Keratinocyte (primary cell): ENCODE measurements at regions not wholly inside any gene's neighbourhood (a gene's known extent, or its start where the extent isn't known, plus 50 kb on each side); places are given as distances from the start of the nearest gene placed in this dataset.

ENCODE experiments used
- DNase-seq: peaks from one replicate; pipeline ENCODE4 v3.0.0-alpha.2; 2011; ENCODE audit warnings: low read depth, missing footprints, low spot score
- FAIRE-seq: peaks from 2 replicates; lab custom pipeline; 2011; peaks lifted over from hg19 to GRCh38; lab: Jason Lieb, UNC
- H2AFZ ChIP-seq: 2 replicates; pipeline ENCODE4 v1.6.0; 2012; ENCODE audit warnings: low read length, control low read depth, inconsistent platforms; ENCODE audit not compliant: control insufficient read depth
- H3K27ac ChIP-seq: 2 replicates; pipeline ENCODE4 v1.5.1; 2011; ENCODE audit warnings: low read length; ENCODE audit not compliant: control insufficient read depth, insufficient read depth
- H3K27me3 ChIP-seq: 3 replicates; pipeline ENCODE4 v1.6.0; 2011; ENCODE audit warnings: low read length; ENCODE audit not compliant: control insufficient read depth, insufficient read depth; ENCODE audit errors: extremely low read depth
- H3K36me3 ChIP-seq, 2 experiments: 2 replicates in 1 of 2; 3 replicates in 1 of 2; pipeline ENCODE4 v1.5.1; 2011; ENCODE audit warnings: low read length in 2 of 2, mild to moderate bottlenecking in 1 of 2; ENCODE audit not compliant: control insufficient read depth in 2 of 2, insufficient read depth in 2 of 2; ENCODE audit errors: extremely low read depth in 1 of 2
- H3K4me1 ChIP-seq: 3 replicates; pipeline ENCODE4 v1.5.1; 2011; ENCODE audit warnings: low read length; ENCODE audit not compliant: control insufficient read depth, insufficient read depth; ENCODE audit errors: extremely low read depth
- H3K4me2 ChIP-seq: 3 replicates; pipeline ENCODE4 v1.6.0; 2011; ENCODE audit warnings: low read depth, low read length; ENCODE audit not compliant: control insufficient read depth, insufficient read depth; ENCODE audit errors: extremely low read depth
- H3K4me3 ChIP-seq, 3 experiments: fragments of 200-600 bp in 1 of 3; sonication (generic) in 1 of 3; 2 replicates in 2 of 3; 3 replicates in 1 of 3; pipeline ENCODE4 v1.5.1; 2011 to 2016; ENCODE audit warnings: low read length in 3 of 3, mild to moderate bottlenecking in 3 of 3, control low read depth in 2 of 3, inconsistent platforms in 1 of 3, low read depth in 1 of 3, mixed read lengths in 1 of 3, mixed run types in 1 of 3, moderate library complexity in 1 of 3; ENCODE audit not compliant: control insufficient read depth in 2 of 3, insufficient read depth in 2 of 3; ENCODE audit errors: extremely low read depth in 1 of 3
- H3K79me2 ChIP-seq: 2 replicates; pipeline ENCODE4 v1.6.0; 2012; ENCODE audit warnings: low read length; ENCODE audit not compliant: control insufficient read depth, insufficient read depth
- H3K9ac ChIP-seq: 3 replicates; pipeline ENCODE4 v1.6.0; 2011; ENCODE audit warnings: low read length; ENCODE audit not compliant: control insufficient read depth, insufficient read depth; ENCODE audit errors: extremely low read depth
- H3K9me1 ChIP-seq: 3 replicates; pipeline ENCODE4 v1.6.0; 2011; ENCODE audit warnings: low read length; ENCODE audit not compliant: control insufficient read depth, insufficient read depth; ENCODE audit errors: extremely low read depth
- H3K9me3 ChIP-seq: 2 replicates; pipeline ENCODE4 v1.5.1; 2012; ENCODE audit warnings: low read depth, low read length; ENCODE audit not compliant: control insufficient read depth
- H4K20me1 ChIP-seq: 3 replicates; pipeline ENCODE4 v1.6.0; 2011; ENCODE audit warnings: low read length; ENCODE audit not compliant: control insufficient read depth, insufficient read depth; ENCODE audit errors: extremely low read depth
- CTCF ChIP-seq, 3 experiments: IDR thresholded peaks in 1 of 3; conservative IDR thresholded peaks in 1 of 3; optimal IDR thresholded peaks in 1 of 3; 2 replicates in 2 of 3; 3 replicates in 1 of 3; pipeline versions ENCODE3 to v1.5.1; 2011; ENCODE audit warnings: low read length in 3 of 3, mild to moderate bottlenecking in 3 of 3, moderate library complexity in 2 of 3, control low read depth in 1 of 3, inconsistent platforms in 1 of 3; ENCODE audit not compliant: insufficient read depth in 2 of 3; ENCODE audit errors: extremely low read depth in 1 of 3
- EZH2 ChIP-seq: IDR thresholded peaks from one replicate; pipeline ENCODE4 v1.6.1; 2012; ENCODE audit warnings: inconsistent platforms, mild to moderate bottlenecking, low read length, moderate library complexity
- dilution Hi-C: fragments of 300-500 bp; cut with MboI; formaldehyde crosslinking; loops from one replicate; pipeline ENCODE4 v1.7.0; 2020; ENCODE audit warnings: low sequenced_read_pairs; ENCODE audit not compliant: extremely low pct_ligation_motif_present

- no peak overlapping the region for H3K4me2 ChIP-seq
- H3K9me3 ChIP-seq: no peaks in the 10 kb centered on the region
- H4K20me1 ChIP-seq: no peaks in the 10 kb centered on the region
- dilution Hi-C loops: no loop called here
- FAIRE-seq: no peak
- H2AFZ ChIP-seq: no peak overlapping the region
- no peaks in the 10 kb centered on the region for H3K27me3 ChIP-seq
- H3K9ac ChIP-seq: no peak overlapping the region
- no peaks in the 10 kb centered on the region for H3K79me2 ChIP-seq
- DNase-seq: no peak
- no peaks in the 10 kb centered on the region for H3K9me1 ChIP-seq
- no peaks in the 10 kb centered on the region for H3K4me1 ChIP-seq
- no peaks in the 10 kb centered on the region for H3K36me3 ChIP-seq
- no peak for TF ChIP-seq CTCF (optimal IDR thresholded peaks at IDR 0.05 in 1 of 3, IDR thresholded peaks at IDR 0.05 in 1 of 3, conservative IDR thresholded peaks at IDR 0.05 in 1 of 3; ENCODE audit: extremely low read depth in 1 of 3, insufficient read depth in 2 of 3, low read length in 3 of 3)
- no peak overlapping the region for H3K27ac ChIP-seq
- H3K4me3 ChIP-seq: no peak overlapping the region
These were observed 1025.7 kb downstream of the PLA2G4A start for GRCh38 chr1:187854457-187854856.

GRCh38 chr1:187862506-187862905, 1033.8 kb downstream of the PLA2G4A start:
- Histone ChIP-seq H3K79me2 (no peaks in the 10 kb centered on the region), H2AFZ (no peak overlapping the region), H4K20me1 (no peaks in the 10 kb centered on the region), H3K36me3 (no peaks in the 10 kb centered on the region), H3K4me3 (no peak overlapping the region), H3K9ac (no peak overlapping the region), H3K27ac (no peak overlapping the region), H3K27me3 (no peaks in the 10 kb centered on the region), H3K4me2 (no peak overlapping the region), H3K9me3 (no peaks in the 10 kb centered on the region), H3K9me1 (no peaks in the 10 kb centered on the region), H3K4me1 (no peaks in the 10 kb centered on the region)
- no peak for FAIRE-seq
- DNase-seq: no peak
- no peak for TF ChIP-seq EZH2
- no peak for TF ChIP-seq CTCF (optimal IDR thresholded peaks at IDR 0.05 in 1 of 3, IDR thresholded peaks at IDR 0.05 in 1 of 3, conservative IDR thresholded peaks at IDR 0.05 in 1 of 3; ENCODE audit: extremely low read depth in 1 of 3, insufficient read depth in 2 of 3, low read length in 3 of 3)
- dilution Hi-C loops: no loop called here
